SK-N-DZ (cell line): ENCODE measurements at regions not wholly inside any gene's neighbourhood (a gene's known extent, or its start where the extent isn't known, plus 50 kb on each side); places are given as distances from the start of the nearest gene placed in this dataset.

ENCODE experiments used
- DNase-seq: peaks from one replicate; pipeline ENCODE4 v3.0.0-alpha.2; 2015; ENCODE audit warnings: low spot score
- small RNA-seq, 2 experiments: library from RNA; depleted of rRNA; stranded (forward); fragments of <200 nt; gene quantifications; one replicate each; pipeline ENCODE3, GENCODE V24; 2014

- DNase-seq, result no peak
Observed at GRCh38 chr2:177161741-177162460, 50.7 kb upstream of the HNRNPA3 start.

Small RNA genes lying in the stretch of these regions (small RNA-seq; reads per million reads assigned to genes)
- 0.03 to 0.18 reads per million in 2 experiments for gene RNA5SP112
- gene RNU6-187P, result 0 reads per million in 2 experiments
- gene RNU6ATAC14P, result 0 reads per million in 2 experiments
